NOMO-1 treated with DMSO at 0.1 percent for 48 hours (cell line): ENCODE measurements at regions not wholly inside any gene's neighbourhood (a gene's known extent, or its start where the extent isn't known, plus 50 kb on each side); places are given as distances from the start of the nearest gene placed in this dataset.
A peak's percentile ranks its signal among the peaks of the same experiment; 100 is the strongest.

ENCODE experiments used
- DNase-seq: peaks from one replicate; lab custom pipeline; 2025; ENCODE audit not compliant: unreplicated experiment; lab: John Stamatoyannopoulos, UW

- DNase-seq: no peak
Measured at GRCh38 chr20:6618051-6618450, 149.4 kb upstream of the BMP2 start.

GRCh38 chr20:6616421-6616820 is 151.1 kb upstream of the BMP2 start:
- no peak for DNase-seq

- no peak for DNase-seq
Measured at GRCh38 chr20:6614836-6615235, 152.7 kb upstream of the BMP2 start.

- no peak for DNase-seq
Measured at GRCh38 chr20:6613280-6613861, 154.1 kb upstream of the BMP2 start.

GRCh38 chr20:6612606-6612923 is 154.9 kb upstream of the BMP2 start:
- no peak for DNase-seq

GRCh38 chr20:6611911-6612605 is 155.4 kb upstream of the BMP2 start:
- DNase-seq: peak; percentile 28

- peak; percentile 46 for DNase-seq
Measured at GRCh38 chr20:6606651-6607050, 160.8 kb upstream of the BMP2 start.

- no peak for DNase-seq
Measured at GRCh38 chr20:6605055-6605935, 162.2 kb upstream of the BMP2 start.

GRCh38 chr20:6604179-6604578 is 163.3 kb upstream of the BMP2 start:
- no peak for DNase-seq

- DNase-seq: no peak
Measured at GRCh38 chr20:6599876-6600735, 167.4 kb upstream of the BMP2 start.

- no peak for DNase-seq
Measured at GRCh38 chr20:6595704-6596103, 171.8 kb upstream of the BMP2 start.

- no peak for DNase-seq
Measured at GRCh38 chr20:6590891-6591637, 176.4 kb upstream of the BMP2 start.

GRCh38 chr20:6588296-6588695 is 179.2 kb upstream of the BMP2 start:
- no peak for DNase-seq

GRCh38 chr20:6583134-6583738 is 184.2 kb upstream of the BMP2 start:
- DNase-seq: peak; percentile 83

- DNase-seq: no peak
Measured at GRCh38 chr20:6582449-6582848, 185.0 kb upstream of the BMP2 start.

GRCh38 chr20:6580486-6580885 is 187.0 kb upstream of the BMP2 start:
- DNase-seq: no peak

- no peak for DNase-seq
Measured at GRCh38 chr20:6579824-6580223, 187.7 kb upstream of the BMP2 start.

GRCh38 chr20:6579417-6579816 is 188.1 kb upstream of the BMP2 start:
- DNase-seq: no peak

GRCh38 chr20:6577451-6577850 is 190.0 kb upstream of the BMP2 start:
- DNase-seq: no peak

- DNase-seq: no peak
Measured at GRCh38 chr20:6576726-6577125, 190.8 kb upstream of the BMP2 start.
